ENCODE measurements at regions not wholly inside any gene's neighbourhood (a gene's known extent, or its start where the extent isn't known, plus 50 kb on each side); places are given as distances from the start of the nearest gene placed in this dataset.

- Histone ChIP-seq H3K4me2 (ENCODE audit: low read length) (no peak overlapping the region), H3K4me3 (replicated peaks in 1 of 2; ENCODE audit: low read depth in 1 of 2, low read length in 2 of 2) (no peak overlapping the region), H3K9me2 (ENCODE audit: insufficient read depth) (no peaks in the 10 kb centered on the region), H3K27me3 (ENCODE audit: insufficient read depth, low read length) (no peaks in the 10 kb centered on the region), H3K79me2 (ENCODE audit: insufficient read depth, low read length) (no peaks in the 10 kb centered on the region), H3K9ac (ENCODE audit: low read length) (no peak overlapping the region), H3K36me3 (ENCODE audit: control insufficient read depth in 1 of 2, insufficient read depth in 2 of 2, low read length in 2 of 2) (no peaks in the 10 kb centered on the region), H3K4me1 (ENCODE audit: control insufficient read depth in 1 of 2, insufficient read depth in 2 of 2, low read length in 2 of 2) (peaks cover 0 to 9% of the 10 kb centered on the region in 2 experiments; a peak in 1 of 4 replicates), H3K27ac (ENCODE audit: low read depth, low read length) (no peak overlapping the region), H3K9me3 (ENCODE audit: control insufficient read depth in 1 of 2, insufficient read depth in 1 of 2, low read depth in 1 of 2, low read length in 2 of 2) (no peaks in the 10 kb centered on the region), H4K20me1 (ENCODE audit: insufficient read depth) (no peaks in the 10 kb centered on the region), H2AFZ (ENCODE audit: low read depth, low read length, poor library complexity, severe bottlenecking) (no peak overlapping the region)
- RAD21 ChIA-PET (ENCODE audit: low non-redundant PET in 1 of 2, low total read pairs in 2 of 2, uncharacterized antibody in 2 of 2, unreplicated experiment in 2 of 2): no interaction called here
- intact Hi-C loops (cut with micrococcal nuclease): no loop called here
- TF ChIP-seq TCF7L2 (IDR thresholded peaks at IDR 0.05; ENCODE audit: borderline replicate concordance, extremely low read depth, insufficient read depth, insufficient read length): no peak
- TF ChIP-seq EZH2 (IDR thresholded peaks at IDR 0.05): no peak
- TF ChIP-seq ZFX (IDR thresholded peaks at IDR 0.05): no peak
- no peak for TF ChIP-seq JUND (IDR thresholded peaks at IDR 0.05)
- no peak for TF ChIP-seq POLR2A (IDR thresholded peaks at IDR 0.05; ENCODE audit: borderline replicate concordance, extremely low read depth, insufficient read depth, insufficient read length)
- no peak for TF ChIP-seq SP1 (IDR thresholded peaks at IDR 0.05; ENCODE audit: low read depth)
- TF ChIP-seq ATF3 (IDR thresholded peaks at IDR 0.05): no peak
- no peak for TF ChIP-seq CEBPB (IDR thresholded peaks at IDR 0.05; ENCODE audit: low read depth)
- no peak for TF ChIP-seq POLR2AphosphoS5 (IDR thresholded peaks at IDR 0.05; ENCODE audit: low read depth, low read length)
- no peak for TF ChIP-seq MAX (IDR thresholded peaks at IDR 0.05)
- TF ChIP-seq EZH2phosphoT487 (IDR thresholded peaks at IDR 0.05; ENCODE audit: borderline replicate concordance): no peak
- TF ChIP-seq ZNF274 (IDR thresholded peaks at IDR 0.05; ENCODE audit: low read depth, low read length): no peak
- TF ChIP-seq ZBTB33 (IDR thresholded peaks at IDR 0.05; ENCODE audit: extremely low read depth, insufficient replicate concordance, low read length): no peak
- no peak for TF ChIP-seq SIN3A (IDR thresholded peaks at IDR 0.05; ENCODE audit: low read depth)
- DNase-seq (ENCODE audit: low read depth, low spot score) (no peak), ATAC-seq (peak; percentile 62; the same call in 1 of the 2 replicates)
- POLR2A ChIA-PET: no interaction called here
- no TSS peak for BruUV-seq (replicated peaks)
- CTCF ChIA-PET: no interaction called here
Observed at GRCh38 chr10:78981970-78982281, 86.8 kb upstream of the ZMIZ1 start.

Data from HCT116 (cell line).